Activated CD4-positive, alpha-beta memory T cell treated with anti-CD3 and anti-CD28 coated beads for 36 hours (primary cell): ENCODE measurements at regions not wholly inside any gene's neighbourhood (a gene's known extent, or its start where the extent isn't known, plus 50 kb on each side); places are given as distances from the start of the nearest gene placed in this dataset.

Source experiments
- CTCF ChIA-PET: fragments of 350-600 bp; sonication (Branson Sonifier 250); formaldehyde crosslinking; loops from one replicate; lab custom pipeline; 2021; ENCODE audit warnings: antibody characterized with exemption, inconsistent platforms; lab: Charles Lee
- POLR2A ChIA-PET: fragments of 350-600 bp; sonication (Branson Sonifier 250); formaldehyde crosslinking; loops from one replicate; lab custom pipeline; 2021; ENCODE audit warnings: antibody characterized with exemption; lab: Charles Lee
- DNase-seq: peaks from one replicate; pipeline ENCODE4 v3.0.0-alpha.2; 2020
- H3K27ac Mint-ChIP-seq: one replicate; pipeline ENCODE4 v1.8.0; 2021; ENCODE audit warnings: mixed read lengths
- H3K27me3 Mint-ChIP-seq: one replicate; pipeline ENCODE4 v1.8.0; 2021; ENCODE audit warnings: mixed read lengths
- H3K36me3 Mint-ChIP-seq: one replicate; pipeline ENCODE4 v1.8.0; 2021; ENCODE audit warnings: mixed read lengths
- H3K4me1 Mint-ChIP-seq: one replicate; pipeline ENCODE4 v1.8.0; 2021; ENCODE audit warnings: low read depth, mixed read lengths
- H3K4me3 Mint-ChIP-seq: one replicate; pipeline ENCODE4 v1.8.0; 2021; ENCODE audit warnings: mild to moderate bottlenecking, mixed read lengths
- H3K9me3 Mint-ChIP-seq: one replicate; pipeline ENCODE4 v1.8.0; 2021; ENCODE audit warnings: mixed read lengths
- intact Hi-C: fragments of 100-400 bp; cut with micrococcal nuclease; formaldehyde crosslinking; loops from one replicate; pipeline ENCODE4 v1.15.1; 2023

GRCh38 chr1:221087919-221088318, 208.7 kb downstream of the HLX start:
- CTCF ChIA-PET: no interaction called here
- no peak for DNase-seq
- Mint-ChIP-seq H3K9me3 (no peaks in the 10 kb centered on the region), H3K27ac (no peak overlapping the region), H3K4me3 (no peak overlapping the region), H3K27me3 (peaks cover 2% of the 10 kb centered on the region), H3K36me3 (no peaks in the 10 kb centered on the region), H3K4me1 (no peaks in the 10 kb centered on the region)
- POLR2A ChIA-PET: no interaction called here
- intact Hi-C loops: no loop called here

GRCh38 chr1:221089273-221089672, 210.0 kb downstream of the HLX start:
- Mint-ChIP-seq H3K27ac (no peak overlapping the region), H3K4me1 (no peaks in the 10 kb centered on the region), H3K36me3 (no peaks in the 10 kb centered on the region), H3K4me3 (no peak overlapping the region), H3K9me3 (no peaks in the 10 kb centered on the region), H3K27me3 (peaks cover 2% of the 10 kb centered on the region)
- ChIA-PET CTCF (no interaction called here), POLR2A (no interaction called here)
- no peak for DNase-seq
- intact Hi-C loops: no loop called here

DNA sequence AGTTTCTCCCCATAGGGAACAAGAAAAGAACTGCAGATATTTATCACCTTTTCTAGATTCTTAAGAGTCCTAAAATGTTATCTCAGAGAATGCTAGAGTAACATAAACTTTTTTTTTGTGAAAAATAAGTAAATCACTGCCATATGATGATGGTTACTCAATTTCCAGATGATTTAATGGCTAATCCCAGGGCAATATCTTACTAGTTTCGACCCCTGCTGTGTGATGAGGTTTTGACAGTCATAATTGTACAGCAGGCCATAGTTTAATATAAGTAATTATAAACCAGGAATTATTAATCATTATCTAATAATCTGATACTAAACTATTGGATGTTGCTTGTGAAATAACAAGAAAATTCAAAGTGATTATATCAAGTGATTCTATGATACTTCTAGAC, 210.6 kb downstream of the HLX start:
- H3K27ac Mint-ChIP-seq: no peak overlapping the region
- intact Hi-C loops: no loop called here
- no peaks in the 10 kb centered on the region for H3K4me1 Mint-ChIP-seq
- no peaks in the 10 kb centered on the region for H3K27me3 Mint-ChIP-seq
- DNase-seq: no peak
- CTCF ChIA-PET: no interaction called here
- H3K4me3 Mint-ChIP-seq: no peak overlapping the region
- POLR2A ChIA-PET: no interaction called here
- no peaks in the 10 kb centered on the region for H3K36me3 Mint-ChIP-seq
- no peaks in the 10 kb centered on the region for H3K9me3 Mint-ChIP-seq

DNA sequence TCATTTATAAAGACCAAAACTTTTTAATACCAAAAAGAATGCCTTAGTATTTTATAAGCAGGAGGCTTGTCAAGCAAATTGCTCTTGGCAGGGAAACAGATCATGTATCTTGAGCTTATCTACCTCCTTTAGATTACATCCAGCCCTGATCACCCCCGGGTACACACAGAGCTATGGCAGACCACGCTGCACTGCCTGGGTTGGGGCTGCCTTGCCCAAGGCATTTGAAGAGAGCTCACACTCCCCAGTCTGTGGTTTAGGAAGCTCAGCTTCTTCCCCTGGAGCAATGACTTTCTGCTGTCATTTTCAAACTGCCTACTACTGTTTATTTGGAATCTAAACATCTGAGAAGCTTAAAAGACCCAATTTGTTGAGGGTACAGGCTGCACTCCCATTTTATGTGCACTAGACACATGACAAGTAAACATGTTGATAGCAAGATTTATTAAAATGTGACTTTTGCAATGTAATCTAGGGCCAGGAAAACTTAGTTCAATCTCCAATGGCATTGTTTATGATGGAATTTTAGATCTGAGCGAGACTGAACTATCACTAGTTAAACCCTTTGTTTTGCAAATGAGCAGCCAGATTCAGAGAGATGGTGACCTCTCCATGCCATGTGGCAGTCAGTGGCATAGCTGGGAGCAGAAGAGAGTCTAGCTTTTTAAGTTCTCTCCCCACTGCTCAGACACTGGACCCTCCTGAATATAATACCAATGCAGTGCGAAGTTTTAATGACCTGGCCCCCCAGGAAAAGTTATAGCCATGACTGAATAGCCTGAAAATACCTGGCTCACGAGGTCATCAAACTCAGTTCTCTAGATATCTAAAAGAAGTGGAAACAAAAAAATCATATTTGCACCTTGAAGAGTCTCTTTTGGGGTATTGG, 214.9 kb downstream of the HLX start:
- Mint-ChIP-seq H3K4me3 (no peak overlapping the region), H3K4me1 (no peaks in the 10 kb centered on the region), H3K9me3 (no peaks in the 10 kb centered on the region), H3K27me3 (peaks cover 1% of the 10 kb centered on the region), H3K27ac (no peak overlapping the region), H3K36me3 (no peaks in the 10 kb centered on the region)
- DNase-seq: no peak
- ChIA-PET POLR2A (no interaction called here), CTCF (no interaction called here)
- intact Hi-C loops: no loop called here

GRCh38 chr1:221097479-221098281, 218.4 kb downstream of the HLX start:
- no peak for DNase-seq
- intact Hi-C loops: no loop called here
- no peaks in the 10 kb centered on the region for H3K9me3 Mint-ChIP-seq
- ChIA-PET POLR2A (interaction anchor here (0.6 kb wide), 1 partner anchor 892 kb away, joined by 3 read pairs; no protein-coding TSS in a partner anchor), CTCF (no interaction called here)
- H3K27ac Mint-ChIP-seq: no peak overlapping the region
- no peaks in the 10 kb centered on the region for H3K36me3 Mint-ChIP-seq
- peaks cover 6% of the 10 kb centered on the region for H3K27me3 Mint-ChIP-seq
- peaks cover 2% of the 10 kb centered on the region for H3K4me1 Mint-ChIP-seq
- no peak overlapping the region for H3K4me3 Mint-ChIP-seq

DNA sequence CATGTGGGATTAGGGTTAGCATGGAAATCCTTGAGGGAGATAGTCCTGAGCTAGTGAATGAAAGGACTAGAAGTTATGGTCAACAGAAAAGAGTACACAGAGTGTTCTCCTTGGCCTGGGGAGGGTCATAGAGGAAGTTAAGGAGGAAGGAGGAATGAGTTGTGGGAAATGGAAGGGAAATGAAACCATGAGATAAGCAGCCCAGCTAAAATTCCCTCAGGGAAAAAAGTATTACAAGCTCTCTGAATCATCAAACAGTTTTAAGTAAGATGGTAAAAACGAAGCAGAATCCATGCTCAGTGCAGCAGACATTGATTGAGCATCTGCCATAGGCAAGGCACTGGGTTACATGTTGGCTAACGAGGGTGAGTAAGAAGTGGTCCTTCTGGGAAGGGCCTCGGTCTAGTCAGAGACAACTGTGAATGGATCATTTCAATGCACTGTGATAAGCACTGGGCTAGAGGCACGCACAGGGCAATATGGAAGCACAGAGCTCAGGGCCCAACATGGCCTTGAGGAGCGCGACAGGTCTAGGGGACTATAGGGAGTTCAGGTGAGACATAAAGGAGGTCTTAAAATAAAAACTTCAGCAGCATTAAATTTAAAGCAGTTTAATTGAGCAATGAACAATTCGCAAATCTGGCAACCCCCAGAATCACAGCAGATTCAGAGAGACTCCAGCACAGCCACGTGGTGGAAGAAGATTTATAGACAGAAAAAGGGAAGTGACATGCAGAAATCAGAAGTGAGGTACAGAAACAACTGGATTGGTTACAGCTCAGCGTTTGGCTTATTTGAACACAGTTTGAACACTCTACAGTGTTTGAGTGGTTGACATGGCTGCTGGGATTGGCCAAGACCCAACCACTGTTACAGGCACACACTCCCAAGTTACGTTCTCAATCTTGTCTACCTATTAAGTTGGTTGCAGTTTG, 219.5 kb downstream of the HLX start:
- Mint-ChIP-seq H3K27ac (no peak overlapping the region), H3K9me3 (no peaks in the 10 kb centered on the region), H3K36me3 (no peaks in the 10 kb centered on the region), H3K4me1 (peaks cover 2% of the 10 kb centered on the region), H3K27me3 (peaks cover 6% of the 10 kb centered on the region), H3K4me3 (no peak overlapping the region)
- intact Hi-C loops: no loop called here
- ChIA-PET POLR2A (no interaction called here), CTCF (no interaction called here)
- no peak for DNase-seq

- Mint-ChIP-seq H3K4me3 (no peak overlapping the region), H3K9me3 (no peaks in the 10 kb centered on the region), H3K36me3 (no peaks in the 10 kb centered on the region), H3K27me3 (peaks cover 6% of the 10 kb centered on the region), H3K4me1 (peaks cover 2% of the 10 kb centered on the region), H3K27ac (no peak overlapping the region)
- intact Hi-C loops: no loop called here
- CTCF ChIA-PET: no interaction called here
- POLR2A ChIA-PET: no interaction called here
- no peak for DNase-seq
Observed at GRCh38 chr1:221099747-221100595, 220.7 kb downstream of the HLX start.

GRCh38 chr1:221100611-221101010, 221.4 kb downstream of the HLX start:
- Mint-ChIP-seq H3K27me3 (peaks cover 6% of the 10 kb centered on the region), H3K27ac (no peak overlapping the region), H3K4me1 (peaks cover 2% of the 10 kb centered on the region), H3K36me3 (no peaks in the 10 kb centered on the region), H3K9me3 (no peaks in the 10 kb centered on the region), H3K4me3 (no peak overlapping the region)
- ChIA-PET CTCF (no interaction called here), POLR2A (no interaction called here)
- no peak for DNase-seq
- intact Hi-C loops: no loop called here

DNA sequence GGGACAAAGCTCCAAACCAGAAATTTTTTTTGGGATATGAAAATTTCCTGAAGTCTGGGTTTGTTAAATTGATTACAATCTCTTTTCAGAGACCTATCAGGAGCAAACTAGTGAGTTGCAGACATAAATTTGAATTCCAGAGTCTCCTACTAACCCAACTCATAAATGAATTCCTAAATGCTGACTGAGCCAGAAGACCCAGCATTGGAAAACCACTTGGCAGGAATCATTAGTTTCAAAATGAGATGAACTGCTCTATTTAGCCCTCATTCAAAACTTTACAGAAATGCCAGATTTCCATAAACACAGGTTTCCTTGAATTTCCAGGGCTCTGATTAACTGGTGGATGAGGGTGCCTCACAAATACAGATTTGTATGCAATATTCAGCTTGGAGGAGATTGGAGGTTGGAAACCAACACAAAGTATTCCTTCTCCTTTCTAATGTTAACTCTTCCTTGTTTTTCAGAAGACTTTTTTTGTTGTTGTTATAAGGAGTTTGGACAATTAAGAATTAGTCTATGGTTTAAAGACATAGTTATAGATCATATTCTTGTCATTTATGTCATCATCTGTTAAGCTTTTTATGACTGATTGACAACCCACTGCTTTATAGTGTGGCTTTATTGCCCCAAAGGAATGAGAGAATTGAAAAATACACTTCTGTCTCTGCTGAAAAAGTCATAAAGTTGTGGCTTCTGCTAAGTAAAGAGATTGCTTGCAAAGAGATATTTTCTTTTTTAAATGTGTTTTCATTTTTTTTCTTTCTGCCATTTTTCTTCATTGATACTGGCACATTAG, 222.8 kb downstream of the HLX start:
- ChIA-PET POLR2A (no interaction called here), CTCF (no interaction called here)
- H3K27me3 Mint-ChIP-seq: peaks cover 7% of the 10 kb centered on the region
- DNase-seq: no peak
- no peaks in the 10 kb centered on the region for H3K9me3 Mint-ChIP-seq
- intact Hi-C loops: no loop called here
- no peaks in the 10 kb centered on the region for H3K36me3 Mint-ChIP-seq
- H3K4me1 Mint-ChIP-seq: peaks cover 2% of the 10 kb centered on the region
- H3K4me3 Mint-ChIP-seq: no peak overlapping the region
- H3K27ac Mint-ChIP-seq: no peak overlapping the region

DNA sequence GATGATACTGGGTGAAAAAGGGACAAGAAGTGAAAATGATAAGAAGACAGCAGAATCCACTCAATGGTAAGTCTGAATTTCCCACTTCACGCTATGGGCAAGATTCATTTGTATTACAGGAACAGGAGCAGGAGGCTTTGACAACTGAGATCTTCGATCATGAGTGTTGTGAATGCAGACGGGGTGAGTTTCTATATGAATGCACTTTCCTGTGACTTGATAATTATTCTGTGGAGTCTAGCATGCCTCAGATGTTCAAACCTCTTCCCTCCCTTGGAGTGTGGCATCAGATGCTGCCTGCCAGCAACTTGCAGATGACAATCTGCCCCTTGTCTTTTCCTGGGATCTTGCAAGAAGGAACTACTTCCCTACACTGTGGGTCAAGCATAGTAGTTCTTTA, 225.4 kb downstream of the HLX start:
- Mint-ChIP-seq H3K36me3 (no peaks in the 10 kb centered on the region), H3K4me3 (no peak overlapping the region), H3K27me3 (peaks cover 6% of the 10 kb centered on the region), H3K4me1 (peaks cover 2% of the 10 kb centered on the region), H3K27ac (no peak overlapping the region), H3K9me3 (no peaks in the 10 kb centered on the region)
- DNase-seq: no peak
- intact Hi-C loops: no loop called here
- ChIA-PET CTCF (no interaction called here), POLR2A (no interaction called here)

GRCh38 chr1:221105578-221105977, 226.3 kb downstream of the HLX start:
- Mint-ChIP-seq H3K36me3 (no peaks in the 10 kb centered on the region), H3K4me1 (peaks cover under 1% of the 10 kb centered on the region), H3K9me3 (no peaks in the 10 kb centered on the region), H3K27ac (no peak overlapping the region), H3K27me3 (peaks cover 5% of the 10 kb centered on the region), H3K4me3 (no peak overlapping the region)
- POLR2A ChIA-PET: no interaction called here
- CTCF ChIA-PET: no interaction called here
- DNase-seq: no peak
- intact Hi-C loops: no loop called here
